H9 (cell line): ENCODE measurements at regions not wholly inside any gene's neighbourhood (a gene's known extent, or its start where the extent isn't known, plus 50 kb on each side); places are given as distances from the start of the nearest gene placed in this dataset.

Experiments
- DNase-seq: peaks from one replicate; pipeline ENCODE4 v3.0.0-alpha.2; 2017
- H2AFZ ChIP-seq: one replicate; pipeline ENCODE4 v1.6.1; 2013; ENCODE audit warnings: mild to moderate bottlenecking, low read length, control low read depth, moderate library complexity
- H2AK5ac ChIP-seq: 2 replicates; pipeline ENCODE4 v1.6.1; 2013; ENCODE audit warnings: low read length, control low read depth, mixed read lengths; ENCODE audit not compliant: insufficient read length
- H2BK120ac ChIP-seq: one replicate; pipeline ENCODE4 v1.6.1; 2013; ENCODE audit warnings: low read depth, mild to moderate bottlenecking, low read length, control low read depth, inconsistent platforms; ENCODE audit not compliant: poor library complexity, severe bottlenecking
- H2BK12ac ChIP-seq: 2 replicates; pipeline ENCODE4 v1.6.1; 2013; ENCODE audit warnings: low read length, control low read depth, mixed read lengths, low read depth; ENCODE audit not compliant: insufficient read length
- H2BK15ac ChIP-seq: 2 replicates; pipeline ENCODE4 v1.6.1; 2013; ENCODE audit warnings: low read depth, low read length, control low read depth
- H2BK20ac ChIP-seq: one replicate; pipeline ENCODE4 v1.6.1; 2013; ENCODE audit warnings: low read depth, mild to moderate bottlenecking, low read length, control low read depth, inconsistent platforms; ENCODE audit not compliant: poor library complexity, severe bottlenecking
- H2BK5ac ChIP-seq: 2 replicates; pipeline ENCODE4 v1.6.1; 2013; ENCODE audit warnings: low read length, control low read depth, mixed read lengths; ENCODE audit not compliant: insufficient read length
- H3K14ac ChIP-seq: 2 replicates; pipeline ENCODE4 v1.6.1; 2013; ENCODE audit warnings: low read length, control low read depth; ENCODE audit not compliant: insufficient read depth
- H3K18ac ChIP-seq: 2 replicates; pipeline ENCODE4 v1.6.1; 2013; ENCODE audit warnings: low read depth, mild to moderate bottlenecking, mixed read lengths, low read length, control low read depth; ENCODE audit not compliant: insufficient read length
- H3K23ac ChIP-seq: 2 replicates; pipeline ENCODE4 v1.6.1; 2013; ENCODE audit warnings: low read length, control low read depth, mixed read lengths, low read depth; ENCODE audit not compliant: insufficient read length
- H3K23me2 ChIP-seq: 2 replicates; pipeline ENCODE4 v1.6.1; 2013; ENCODE audit warnings: low read depth, mild to moderate bottlenecking, mixed read lengths, low read length, control low read depth; ENCODE audit not compliant: insufficient read length, poor library complexity, severe bottlenecking
- H3K27ac ChIP-seq: 2 replicates; pipeline ENCODE4 v1.5.1; 2013; ENCODE audit warnings: low read length, control low read depth, mixed read lengths, low read depth; ENCODE audit not compliant: insufficient read length
- H3K27me3 ChIP-seq: 2 replicates; pipeline ENCODE4 v1.6.1; 2013; ENCODE audit warnings: low read length, control low read depth, inconsistent platforms; ENCODE audit not compliant: insufficient read depth
- H3K4ac ChIP-seq: 2 replicates; pipeline ENCODE4 v1.6.1; 2013; ENCODE audit warnings: low read depth, mild to moderate bottlenecking, control low read depth, inconsistent platforms, low read length, moderate library complexity
- H3K4me1 ChIP-seq: 2 replicates; pipeline ENCODE4 v1.6.1; 2013; ENCODE audit warnings: low read length, control low read depth, inconsistent platforms; ENCODE audit not compliant: insufficient read depth
- H3K4me2 ChIP-seq: 2 replicates; pipeline ENCODE4 v1.6.1; 2013; ENCODE audit warnings: low read length, control low read depth, mixed read lengths; ENCODE audit not compliant: insufficient read length, insufficient read depth
- H3K56ac ChIP-seq: 2 replicates; pipeline ENCODE4 v1.6.1; 2013; ENCODE audit warnings: low read depth, mild to moderate bottlenecking, mixed read lengths, low read length, control low read depth; ENCODE audit not compliant: insufficient read length
- H3K79me1 ChIP-seq: 2 replicates; pipeline ENCODE4 v1.6.1; 2013; ENCODE audit warnings: low read depth, mild to moderate bottlenecking, moderate library complexity, low read length, control low read depth, inconsistent platforms; ENCODE audit not compliant: insufficient read depth, poor library complexity, severe bottlenecking
- H3K79me2 ChIP-seq: 2 replicates; pipeline ENCODE4 v1.6.1; 2013; ENCODE audit warnings: low read length, control low read depth, inconsistent platforms; ENCODE audit not compliant: insufficient read depth
- H3K9ac ChIP-seq: 2 replicates; pipeline ENCODE4 v1.6.1; 2013; ENCODE audit warnings: low read length, control low read depth, mixed read lengths; ENCODE audit not compliant: insufficient read length; ENCODE audit errors: extremely low read depth
- H3K9me3 ChIP-seq: one replicate; pipeline ENCODE4 v1.6.1; 2013; ENCODE audit warnings: low read depth, low read length, inconsistent platforms; ENCODE audit not compliant: control insufficient read depth
- H3T11ph ChIP-seq: one replicate; pipeline ENCODE4 v1.6.1; 2013; ENCODE audit warnings: mild to moderate bottlenecking, low read length, control low read depth, inconsistent platforms
- H4K20me1 ChIP-seq: one replicate; pipeline ENCODE4 v1.6.1; 2013; ENCODE audit not compliant: control insufficient read depth, insufficient read length, insufficient read depth
- H4K5ac ChIP-seq: 2 replicates; pipeline ENCODE4 v1.6.1; 2013; ENCODE audit warnings: low read depth, mild to moderate bottlenecking, mixed read lengths, low read length, control low read depth; ENCODE audit not compliant: insufficient read length
- H4K8ac ChIP-seq: replicated peaks from 2 replicates; pipeline ENCODE4 v1.6.1; 2013; ENCODE audit warnings: low read length, control low read depth, mixed read lengths, low read depth; ENCODE audit not compliant: insufficient read length
- H4K91ac ChIP-seq: 2 replicates; pipeline ENCODE4 v1.6.1; 2013; ENCODE audit warnings: low read depth, mild to moderate bottlenecking, moderate library complexity, mixed read lengths, low read length, control low read depth; ENCODE audit not compliant: insufficient read length
- H3K27ac Mint-ChIP-seq, 3 experiments: 2 replicates in 2 of 3; 3 replicates in 1 of 3; pipeline ENCODE4 v1.8.0; 2020 to 2021; ENCODE audit warnings: mixed read lengths in 3 of 3, mild to moderate bottlenecking in 1 of 3, moderate library complexity in 1 of 3
- H3K27me3 Mint-ChIP-seq: 2 replicates; pipeline ENCODE4 v1.8.0; 2021; ENCODE audit warnings: low read depth, mild to moderate bottlenecking, moderate library complexity, mixed read lengths
- H3K36me3 Mint-ChIP-seq, 3 experiments: 2 replicates in 2 of 3; 3 replicates in 1 of 3; pipeline ENCODE4 v1.8.0; 2020 to 2021; ENCODE audit warnings: low read depth in 3 of 3, mixed read lengths in 3 of 3; ENCODE audit not compliant: insufficient read depth in 1 of 3
- H3K4me1 Mint-ChIP-seq, 2 experiments: 2 replicates each; pipeline ENCODE4 v1.8.0; 2020; ENCODE audit warnings: mixed read lengths in 2 of 2
- H3K4me3 Mint-ChIP-seq, 2 experiments: 2 replicates in 1 of 2; 3 replicates in 1 of 2; pipeline ENCODE4 v1.8.0; 2020 to 2021; ENCODE audit warnings: mild to moderate bottlenecking in 2 of 2, mixed read lengths in 2 of 2, moderate library complexity in 1 of 2
- H3K9me3 Mint-ChIP-seq, 2 experiments: 2 replicates in 1 of 2; 3 replicates in 1 of 2; pipeline ENCODE4 v1.8.0; 2020; ENCODE audit warnings: mild to moderate bottlenecking in 2 of 2, mixed read lengths in 2 of 2, moderate library complexity in 1 of 2
- WGBS: extraction: QIAGEN DNeasy Blood & Tissue Kit; methylation state at CpG from one replicate; pipeline ENCODE4 v1.1.7; 2013; ENCODE audit warnings: missing lambda C conversion rate, low lambda C conversion rate, mixed read lengths; ENCODE audit not compliant: insufficient read length; ENCODE audit errors: extremely low coverage; 5-methylcytosine and 5-hydroxymethylcytosine counted together
- TF ChIP-seq, protein P1 (sequence below): fragments of 200-600 bp; sonication (generic); conservative IDR thresholded peaks from 3 replicates; pipeline ENCODE4 v1.8.0; 2021; ENCODE audit warnings: antibody characterized with exemption, mild to moderate bottlenecking

DNA sequence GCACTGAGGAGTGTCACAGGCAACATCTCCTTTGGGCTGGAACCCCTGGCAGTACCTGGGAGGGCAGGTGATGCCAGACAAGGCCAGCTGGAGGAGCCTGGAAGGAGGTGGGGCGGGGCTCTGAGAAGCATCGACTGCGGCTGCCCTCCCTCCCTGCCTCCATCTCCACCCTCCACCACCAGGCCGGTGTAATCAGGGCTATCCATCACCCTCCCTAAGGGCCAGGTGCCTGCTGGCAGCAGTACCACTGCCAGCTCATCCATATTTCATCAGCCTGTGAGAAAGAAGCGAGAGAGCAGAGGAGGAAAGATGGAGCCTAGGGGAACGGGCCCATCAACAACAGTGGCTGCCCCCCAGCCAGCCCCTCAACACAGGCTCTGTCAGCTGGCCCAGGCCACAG, 51.4 kb upstream of the RASD2 start:
- no peak overlapping the region for H3K18ac ChIP-seq
- H3K27ac ChIP-seq, result no peak overlapping the region
- H4K91ac ChIP-seq, result no peak overlapping the region
- H3K4me2 ChIP-seq, result no peak overlapping the region
- H3K9me3 ChIP-seq, result no peaks in the 10 kb centered on the region
- H4K20me1 ChIP-seq, result no peaks in the 10 kb centered on the region
- Mint-ChIP-seq H3K9me3 (peaks cover 7 to 13% of the 10 kb centered on the region in 2 experiments; a peak in 3 of 5 replicates), H3K4me1 (peaks cover 4 to 11% of the 10 kb centered on the region in 2 experiments; a peak in 2 of 4 replicates), H3K4me3 (no peak overlapping the region), H3K27me3 (peaks cover 72% of the 10 kb centered on the region), H3K36me3 (no peaks in the 10 kb centered on the region; a peak in 2 of 7 replicates), H3K27ac (no peak overlapping the region)
- H3K23me2 ChIP-seq, result no peaks in the 10 kb centered on the region
- H3K79me2 ChIP-seq, result no peaks in the 10 kb centered on the region
- no peak overlapping the region for H3K4ac ChIP-seq
- no peak overlapping the region for H2AFZ ChIP-seq
- no peak overlapping the region for H2BK15ac ChIP-seq
- no peak for DNase-seq
- no peak overlapping the region for H3K23ac ChIP-seq
- H2AK5ac ChIP-seq, result no peak overlapping the region
- H3K9ac ChIP-seq, result no peak overlapping the region
- H4K5ac ChIP-seq, result no peak overlapping the region
- TF ChIP-seq, protein P1, sequence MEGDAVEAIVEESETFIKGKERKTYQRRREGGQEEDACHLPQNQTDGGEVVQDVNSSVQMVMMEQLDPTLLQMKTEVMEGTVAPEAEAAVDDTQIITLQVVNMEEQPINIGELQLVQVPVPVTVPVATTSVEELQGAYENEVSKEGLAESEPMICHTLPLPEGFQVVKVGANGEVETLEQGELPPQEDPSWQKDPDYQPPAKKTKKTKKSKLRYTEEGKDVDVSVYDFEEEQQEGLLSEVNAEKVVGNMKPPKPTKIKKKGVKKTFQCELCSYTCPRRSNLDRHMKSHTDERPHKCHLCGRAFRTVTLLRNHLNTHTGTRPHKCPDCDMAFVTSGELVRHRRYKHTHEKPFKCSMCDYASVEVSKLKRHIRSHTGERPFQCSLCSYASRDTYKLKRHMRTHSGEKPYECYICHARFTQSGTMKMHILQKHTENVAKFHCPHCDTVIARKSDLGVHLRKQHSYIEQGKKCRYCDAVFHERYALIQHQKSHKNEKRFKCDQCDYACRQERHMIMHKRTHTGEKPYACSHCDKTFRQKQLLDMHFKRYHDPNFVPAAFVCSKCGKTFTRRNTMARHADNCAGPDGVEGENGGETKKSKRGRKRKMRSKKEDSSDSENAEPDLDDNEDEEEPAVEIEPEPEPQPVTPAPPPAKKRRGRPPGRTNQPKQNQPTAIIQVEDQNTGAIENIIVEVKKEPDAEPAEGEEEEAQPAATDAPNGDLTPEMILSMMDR, result no peak
- H2BK120ac ChIP-seq, result no peak overlapping the region
- no peak overlapping the region for H4K8ac ChIP-seq
- no CpG with 5 or more reads among the region's 6 CpGs for WGBS
- no peak overlapping the region for H2BK12ac ChIP-seq
- H2BK5ac ChIP-seq, result no peak overlapping the region
- H3K79me1 ChIP-seq, result no peaks in the 10 kb centered on the region
- no peak overlapping the region; the same call in 1 of the 2 replicates for H3K14ac ChIP-seq
- H3K4me1 ChIP-seq, result no peaks in the 10 kb centered on the region
- H3K27me3 ChIP-seq, result no peaks in the 10 kb centered on the region; the same call in 1 of the 2 replicates
- no peak overlapping the region for H2BK20ac ChIP-seq
- no peak overlapping the region for H3K56ac ChIP-seq
- no peak overlapping the region for H3T11ph ChIP-seq
